DMS 273 treated with DMSO at 0.1 percent for 48 hours (cell line): ENCODE measurements at regions not wholly inside any gene's neighbourhood (a gene's known extent, or its start where the extent isn't known, plus 50 kb on each side); places are given as distances from the start of the nearest gene placed in this dataset.
A peak's percentile ranks its signal among the peaks of the same experiment; 100 is the strongest.

Experiments used
- DNase-seq: peaks from one replicate; lab custom pipeline; 2025; lab: John Stamatoyannopoulos, UW

- no peak for DNase-seq
These were observed 371.9 kb upstream of the TBL1XR1 start for GRCh38 chr3:177569193-177569592.

- peak; percentile 59 for DNase-seq
These were observed 372.8 kb upstream of the TBL1XR1 start for GRCh38 chr3:177569875-177570657.

GRCh38 chr3:177571271-177571943 lies 374.1 kb upstream of the TBL1XR1 start:
- DNase-seq, result no peak

GRCh38 chr3:177571944-177572315 lies 374.6 kb upstream of the TBL1XR1 start:
- no peak for DNase-seq

- no peak for DNase-seq
These were observed 377.1 kb upstream of the TBL1XR1 start for GRCh38 chr3:177574222-177574856.

- DNase-seq, result no peak
These were observed 379.5 kb upstream of the TBL1XR1 start for GRCh38 chr3:177576746-177577145.

GRCh38 chr3:177578488-177578887 lies 381.2 kb upstream of the TBL1XR1 start:
- DNase-seq, result no peak

- no peak for DNase-seq
These were observed 382.1 kb upstream of the TBL1XR1 start for GRCh38 chr3:177579419-177579818.

- DNase-seq, result no peak
These were observed 383.2 kb upstream of the TBL1XR1 start for GRCh38 chr3:177580437-177580836.

GRCh38 chr3:177585271-177585670 lies 388.0 kb upstream of the TBL1XR1 start:
- DNase-seq, result no peak

- no peak for DNase-seq
These were observed 391.9 kb upstream of the TBL1XR1 start for GRCh38 chr3:177589041-177589650.

- no peak for DNase-seq
These were observed 392.7 kb upstream of the TBL1XR1 start for GRCh38 chr3:177589911-177590381.

GRCh38 chr3:177590826-177591225 lies 393.5 kb upstream of the TBL1XR1 start:
- no peak for DNase-seq

GRCh38 chr3:177591379-177591778 lies 394.1 kb upstream of the TBL1XR1 start:
- no peak for DNase-seq

GRCh38 chr3:177594096-177594495 lies 396.8 kb upstream of the TBL1XR1 start:
- DNase-seq, result no peak

GRCh38 chr3:177595530-177596188 lies 398.4 kb upstream of the TBL1XR1 start:
- no peak for DNase-seq

- no peak for DNase-seq
These were observed 399.1 kb upstream of the TBL1XR1 start for GRCh38 chr3:177596248-177596815.

- DNase-seq, result no peak
These were observed 399.6 kb upstream of the TBL1XR1 start for GRCh38 chr3:177596816-177597271.

GRCh38 chr3:177597311-177598096 lies 400.2 kb upstream of the TBL1XR1 start:
- no peak for DNase-seq

- no peak for DNase-seq
These were observed 401.0 kb upstream of the TBL1XR1 start for GRCh38 chr3:177598097-177598833.
